Neural cell (in vitro differentiated cells): ENCODE measurements at regions not wholly inside any gene's neighbourhood (a gene's known extent, or its start where the extent isn't known, plus 50 kb on each side); places are given as distances from the start of the nearest gene placed in this dataset.

Source experiments
- H2AFZ ChIP-seq: fragments of 200-600, 300-800 bp; sonication (generic), shearing (Covaris generic); 2 replicates; pipeline ENCODE4 v1.6.0; 2014; ENCODE audit warnings: low read depth, mild to moderate bottlenecking, antibody characterized with exemption, low read length, moderate library complexity
- H3F3A ChIP-seq: fragments of 200-600 bp; shearing (Covaris generic); 2 replicates; pipeline ENCODE4 v1.6.1; 2016; ENCODE audit warnings: mild to moderate bottlenecking, moderate library complexity, mixed read lengths, antibody characterized with exemption, low read length; ENCODE audit not compliant: insufficient read depth, poor library complexity, severe bottlenecking
- H3K27ac ChIP-seq: fragments of 200-600, 300-800 bp; sonication (generic), shearing (Covaris generic); 2 replicates; pipeline ENCODE4 v1.5.1; 2014; ENCODE audit warnings: mild to moderate bottlenecking, low read length, moderate library complexity
- H3K27me3 ChIP-seq: fragments of 300-800, 200-600 bp; sonication (generic), shearing (Covaris generic); 2 replicates; pipeline ENCODE4 v1.6.0; 2014; ENCODE audit warnings: mild to moderate bottlenecking, low read depth, low read length, moderate library complexity; ENCODE audit not compliant: insufficient read depth
- H3K36me3 ChIP-seq: fragments of 300-800, 200-600 bp; sonication (generic), shearing (Covaris generic); 2 replicates; pipeline ENCODE4 v1.5.1; 2014; ENCODE audit warnings: mild to moderate bottlenecking, antibody characterized with exemption, low read length, moderate library complexity; ENCODE audit not compliant: insufficient read depth
- H3K4me2 ChIP-seq: fragments of 300-800, 200-600 bp; sonication (generic), shearing (Covaris generic); 2 replicates; pipeline ENCODE4 v1.6.0; 2014; ENCODE audit warnings: mild to moderate bottlenecking, low read length
- H3K4me3 ChIP-seq: fragments of 300-800, 200-600 bp; sonication (generic), shearing (Covaris generic); 2 replicates; pipeline ENCODE4 v1.5.1; 2014; ENCODE audit warnings: mild to moderate bottlenecking, low read length, moderate library complexity
- H3K79me2 ChIP-seq: fragments of 200-600 bp; shearing (Covaris generic); replicated peaks from 2 replicates; pipeline ENCODE4 v1.6.0; 2014; ENCODE audit warnings: mild to moderate bottlenecking, low read length, moderate library complexity; ENCODE audit not compliant: insufficient read depth
- H3K9ac ChIP-seq: fragments of 300-800, 200-600 bp; sonication (generic), shearing (Covaris generic); 2 replicates; pipeline ENCODE4 v1.6.1; 2016; ENCODE audit warnings: mild to moderate bottlenecking, low read length, mixed read lengths
- H3K9me2 ChIP-seq: fragments of 200-600 bp; shearing (Covaris generic); 2 replicates; pipeline ENCODE4 v1.6.1; 2016; ENCODE audit warnings: mild to moderate bottlenecking, low read length, mixed read lengths; ENCODE audit not compliant: insufficient read depth
- H3K9me3 ChIP-seq: fragments of 200-600, 300-800 bp; sonication (generic), shearing (Covaris generic); 2 replicates; pipeline ENCODE4 v1.6.1; 2016; ENCODE audit warnings: mild to moderate bottlenecking, mixed run types, low read length, moderate library complexity, mixed read lengths
- H4K20me1 ChIP-seq: fragments of 200-600 bp; shearing (Covaris generic); 2 replicates; pipeline ENCODE4 v1.6.1; 2016; ENCODE audit warnings: mild to moderate bottlenecking, mixed run types; ENCODE audit not compliant: insufficient read depth
- CTCF ChIP-seq: fragments of 450-650 bp; IDR thresholded peaks from 2 replicates; pipeline ENCODE4 v1.5.1; 2014; ENCODE audit warnings: antibody characterized with exemption, mild to moderate bottlenecking, moderate library complexity; ENCODE audit not compliant: poor library complexity, severe bottlenecking
- EP300 ChIP-seq: fragments of 450-650 bp; conservative IDR thresholded peaks from 2 replicates; pipeline ENCODE4 v1.6.1; 2014; ENCODE audit warnings: antibody characterized with exemption, mild to moderate bottlenecking, moderate library complexity; ENCODE audit not compliant: poor library complexity, severe bottlenecking
- EZH2 ChIP-seq: fragments of 200-600, 300-800 bp; shearing (Covaris generic), sonication (generic); IDR thresholded peaks from 2 replicates; pipeline ENCODE4 v1.6.1; 2014; ENCODE audit warnings: antibody characterized with exemption, low read length, borderline replicate concordance, mild to moderate bottlenecking; ENCODE audit not compliant: insufficient read depth, poor library complexity, severe bottlenecking
- MXI1 ChIP-seq: fragments of 450-650 bp; conservative IDR thresholded peaks from 2 replicates; pipeline ENCODE4 v1.6.1; 2014; ENCODE audit warnings: antibody characterized with exemption, mild to moderate bottlenecking; ENCODE audit not compliant: poor library complexity, severe bottlenecking
- POLR2AphosphoS5 ChIP-seq: IDR thresholded peaks from 2 replicates; pipeline ENCODE4 v1.6.1; 2012
- RAD21 ChIP-seq: fragments of 450-650 bp; conservative IDR thresholded peaks from 2 replicates; pipeline ENCODE4 v1.6.1; 2014; ENCODE audit warnings: antibody characterized with exemption, mild to moderate bottlenecking, moderate library complexity
- REST ChIP-seq: IDR thresholded peaks from 2 replicates; pipeline ENCODE4 v1.6.1; 2012; ENCODE audit warnings: borderline replicate concordance
- SMC3 ChIP-seq: fragments of 450-650 bp; conservative IDR thresholded peaks from 2 replicates; pipeline ENCODE4 v1.6.1; 2014; ENCODE audit warnings: antibody characterized with exemption, mild to moderate bottlenecking, moderate library complexity; ENCODE audit not compliant: poor library complexity
- TAF1 ChIP-seq: IDR thresholded peaks from 2 replicates; pipeline ENCODE4 v1.6.1; 2012; ENCODE audit warnings: low read depth

DNA sequence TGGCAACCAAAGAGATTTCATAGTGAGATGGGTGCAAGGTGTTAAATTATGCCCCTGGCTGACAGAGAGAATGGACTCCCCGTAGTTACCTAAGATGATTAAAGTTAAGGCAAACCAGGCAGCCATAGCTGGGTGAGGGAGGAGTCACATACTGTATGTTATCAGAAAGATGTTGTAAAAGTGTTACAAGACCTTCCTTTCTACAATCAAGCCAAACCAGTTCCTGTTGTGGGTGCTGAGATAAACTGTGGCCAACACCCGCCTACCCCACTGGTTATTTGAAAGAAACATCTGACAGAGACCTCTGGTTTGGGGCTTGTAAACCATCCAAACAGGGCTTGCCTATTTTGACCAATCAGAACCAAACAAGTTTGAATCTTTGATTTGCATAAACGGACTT, 684.7 kb upstream of the NUDT12 start:
- H3K79me2 ChIP-seq: no peaks in the 10 kb centered on the region
- no peak overlapping the region for H3K4me3 ChIP-seq
- no peak overlapping the region for H3K4me2 ChIP-seq
- no peak overlapping the region for H3K27ac ChIP-seq
- H3K9ac ChIP-seq: no peak overlapping the region
- no peak overlapping the region for H2AFZ ChIP-seq
- TF ChIP-seq EZH2: no peak
- TF ChIP-seq RAD21: no peak
- no peak for TF ChIP-seq MXI1
- no peak for TF ChIP-seq SMC3
- TF ChIP-seq REST: no peak
- TF ChIP-seq CTCF: no peak
- no peaks in the 10 kb centered on the region for H3F3A ChIP-seq
- H3K9me2 ChIP-seq: no peaks in the 10 kb centered on the region
- no peaks in the 10 kb centered on the region for H3K27me3 ChIP-seq
- no peaks in the 10 kb centered on the region for H4K20me1 ChIP-seq
- H3K9me3 ChIP-seq: no peaks in the 10 kb centered on the region
- no peaks in the 10 kb centered on the region for H3K36me3 ChIP-seq

- H3F3A ChIP-seq: no peaks in the 10 kb centered on the region
- no peaks in the 10 kb centered on the region for H3K9me3 ChIP-seq
- no peak overlapping the region for H2AFZ ChIP-seq
- no peaks in the 10 kb centered on the region for H3K36me3 ChIP-seq
- H3K9ac ChIP-seq: no peak overlapping the region
- H3K27ac ChIP-seq: no peak overlapping the region
- no peaks in the 10 kb centered on the region for H3K79me2 ChIP-seq
- H3K9me2 ChIP-seq: no peaks in the 10 kb centered on the region
- no peak overlapping the region for H3K4me3 ChIP-seq
- no peaks in the 10 kb centered on the region for H3K27me3 ChIP-seq
- no peak overlapping the region for H3K4me2 ChIP-seq
- TF ChIP-seq MXI1 (no peak), EP300 (no peak), RAD21 (no peak), REST (no peak), EZH2 (no peak), SMC3 (no peak), TAF1 (no peak), CTCF (no peak), POLR2AphosphoS5 (no peak)
- H4K20me1 ChIP-seq: no peaks in the 10 kb centered on the region
Observed at GRCh38 chr5:104241046-104241445, 678.5 kb upstream of the NUDT12 start.
